GM19035 (cell line): ENCODE measurements at regions not wholly inside any gene's neighbourhood (a gene's known extent, or its start where the extent isn't known, plus 50 kb on each side); places are given as distances from the start of the nearest gene placed in this dataset.
"Not testable (repeated sequence)": the region's sequence is repeated elsewhere in the genome, so short reads cannot be mapped to it uniquely, and the experiment has no call there.

Source experiments
- ATAC-seq: cut with Tn5 transposase; IDR thresholded peaks from one replicate; pipeline ENCODE4 v1.9.1; 2021; ENCODE audit not compliant: unreplicated experiment

GRCh38 chr2:203629699-203630098 lies 76.7 kb upstream of the CD28 start:
- ATAC-seq: no peak

- no peak for ATAC-seq
These were observed 75.2 kb upstream of the CD28 start for GRCh38 chr2:203631068-203631757.

- no peak for ATAC-seq
These were observed 69.6 kb upstream of the CD28 start for GRCh38 chr2:203636588-203637470.

GRCh38 chr2:203637471-203638167 lies 68.8 kb upstream of the CD28 start:
- no peak for ATAC-seq

- not testable (repeated sequence) for ATAC-seq
These were observed 64.6 kb upstream of the CD28 start for GRCh38 chr2:203641865-203642264.

- ATAC-seq: not testable (repeated sequence)
These were observed 63.6 kb upstream of the CD28 start for GRCh38 chr2:203642841-203643240.

- ATAC-seq: no peak
These were observed 60.6 kb upstream of the CD28 start for GRCh38 chr2:203645831-203646230.

- no peak for ATAC-seq
These were observed 60.1 kb upstream of the CD28 start for GRCh38 chr2:203646266-203646864.

- ATAC-seq: no peak
These were observed 59.5 kb upstream of the CD28 start for GRCh38 chr2:203646961-203647360.

- ATAC-seq: no peak
These were observed 58.9 kb upstream of the CD28 start for GRCh38 chr2:203647579-203647978.

GRCh38 chr2:203648273-203648672 lies 58.2 kb upstream of the CD28 start:
- no peak for ATAC-seq

GRCh38 chr2:203649176-203649814 lies 57.1 kb upstream of the CD28 start:
- ATAC-seq: no peak

GRCh38 chr2:203650860-203651613 lies 55.4 kb upstream of the CD28 start:
- ATAC-seq: no peak

- ATAC-seq: no peak
These were observed 54.8 kb upstream of the CD28 start for GRCh38 chr2:203651621-203652020.

- ATAC-seq: no peak
These were observed 51.6 kb upstream of the CD28 start for GRCh38 chr2:203654826-203655225.

- ATAC-seq: no peak
These were observed 49.7 kb upstream of the CD28 start for GRCh38 chr2:203656522-203657287.
